ENCODE measurements at regions not wholly inside any gene's neighbourhood (a gene's known extent, or its start where the extent isn't known, plus 50 kb on each side); places are given as distances from the start of the nearest gene placed in this dataset.

DNA sequence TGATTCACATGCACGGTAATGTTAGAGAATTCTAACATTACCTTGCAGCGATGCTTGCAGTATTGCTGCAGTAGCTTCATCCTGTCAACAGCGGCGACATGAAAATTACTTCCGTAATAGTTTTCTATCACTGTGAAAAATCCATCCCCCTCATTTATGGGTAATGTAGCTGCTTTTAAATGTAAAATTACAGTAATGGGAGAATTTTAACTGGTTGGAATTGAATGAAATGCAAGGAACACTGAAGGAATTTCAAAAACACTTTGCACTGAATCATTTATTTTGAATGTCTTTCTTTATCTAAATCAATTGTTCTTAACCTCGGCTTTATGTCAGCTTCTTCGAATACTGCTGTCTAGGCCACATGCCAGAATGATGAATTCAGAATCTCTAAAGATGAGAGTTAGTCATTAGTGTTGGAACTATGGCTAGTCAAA is 102.4 kb upstream of the HIVEP1 start:
- H3K9me3 Mint-ChIP-seq (ENCODE audit: insufficient read depth), result no peaks in the 10 kb centered on the region
- TF ChIP-seq, protein P1, sequence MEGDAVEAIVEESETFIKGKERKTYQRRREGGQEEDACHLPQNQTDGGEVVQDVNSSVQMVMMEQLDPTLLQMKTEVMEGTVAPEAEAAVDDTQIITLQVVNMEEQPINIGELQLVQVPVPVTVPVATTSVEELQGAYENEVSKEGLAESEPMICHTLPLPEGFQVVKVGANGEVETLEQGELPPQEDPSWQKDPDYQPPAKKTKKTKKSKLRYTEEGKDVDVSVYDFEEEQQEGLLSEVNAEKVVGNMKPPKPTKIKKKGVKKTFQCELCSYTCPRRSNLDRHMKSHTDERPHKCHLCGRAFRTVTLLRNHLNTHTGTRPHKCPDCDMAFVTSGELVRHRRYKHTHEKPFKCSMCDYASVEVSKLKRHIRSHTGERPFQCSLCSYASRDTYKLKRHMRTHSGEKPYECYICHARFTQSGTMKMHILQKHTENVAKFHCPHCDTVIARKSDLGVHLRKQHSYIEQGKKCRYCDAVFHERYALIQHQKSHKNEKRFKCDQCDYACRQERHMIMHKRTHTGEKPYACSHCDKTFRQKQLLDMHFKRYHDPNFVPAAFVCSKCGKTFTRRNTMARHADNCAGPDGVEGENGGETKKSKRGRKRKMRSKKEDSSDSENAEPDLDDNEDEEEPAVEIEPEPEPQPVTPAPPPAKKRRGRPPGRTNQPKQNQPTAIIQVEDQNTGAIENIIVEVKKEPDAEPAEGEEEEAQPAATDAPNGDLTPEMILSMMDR (IDR thresholded peaks at IDR 0.05), result no peak
- no peak for TF ChIP-seq EZH2 (IDR thresholded peaks at IDR 0.05; ENCODE audit: borderline replicate concordance, insufficient read depth, low read depth, low read length, poor library complexity, severe bottlenecking)

DNA sequence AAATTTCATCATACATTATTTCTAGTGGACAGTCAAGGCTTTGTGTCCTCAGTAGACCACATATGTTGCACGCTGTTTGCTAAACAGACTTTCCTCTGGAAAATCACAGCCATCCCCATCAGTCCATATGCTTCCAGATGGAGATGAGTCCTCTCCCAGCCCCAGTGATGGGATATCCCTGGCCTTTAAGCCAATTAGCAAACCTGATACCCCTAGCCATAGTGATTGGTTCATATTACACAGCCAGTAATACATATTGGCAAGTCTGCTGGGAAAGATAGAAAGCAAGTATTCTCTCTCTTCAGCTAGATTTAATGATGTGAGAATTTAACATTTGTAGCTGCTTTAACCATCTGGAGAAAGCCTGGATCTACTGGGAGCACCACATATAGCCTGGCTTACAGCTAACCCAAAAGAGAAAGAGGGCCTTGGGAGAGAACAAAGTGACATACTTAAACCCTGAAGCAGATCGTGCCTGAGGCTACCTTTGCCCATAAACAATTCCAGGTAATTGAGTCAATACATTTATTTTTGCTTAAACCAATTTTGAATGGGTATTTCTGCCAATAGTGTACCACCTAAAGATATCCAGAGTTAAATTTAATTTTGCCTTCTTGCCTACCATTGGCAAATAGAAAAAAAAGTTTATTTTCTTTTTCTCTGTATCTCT is 103.5 kb upstream of the HIVEP1 start:
- Mint-ChIP-seq H3K4me3 (no peak overlapping the region), H3K27ac (no peak overlapping the region), H3K9me3 (ENCODE audit: insufficient read depth) (no peaks in the 10 kb centered on the region), H3K27me3 (peaks cover 36% of the 10 kb centered on the region), H3K4me1 (no peaks in the 10 kb centered on the region)
- no peaks in the 10 kb centered on the region for H4K20me1 ChIP-seq (ENCODE audit: control insufficient read depth, insufficient read depth, low read length, poor library complexity, severe bottlenecking)
- no peak overlapping the region for H3K4me3 ChIP-seq (ENCODE audit: control extremely low read depth in 1 of 5, extremely low read depth in 1 of 5, insufficient read depth in 1 of 5, low read depth in 2 of 5, low read length in 4 of 5)
- no peak for TF ChIP-seq EZH2 (IDR thresholded peaks at IDR 0.05; ENCODE audit: borderline replicate concordance, insufficient read depth, low read depth, low read length, poor library complexity, severe bottlenecking)
- TF ChIP-seq, protein P1 (IDR thresholded peaks at IDR 0.05), result no peak
- H3K27ac ChIP-seq (ENCODE audit: low read length in 2 of 2), result no peak overlapping the region
- H3K4me2 ChIP-seq (replicated peaks; ENCODE audit: low read depth, low read length, poor library complexity, severe bottlenecking), result no peak overlapping the region
- H3K9ac ChIP-seq (ENCODE audit: low read length), result no peak overlapping the region
- DNase-seq, result no peak
- WGBS (ENCODE audit: insufficient coverage), result 100% methylated on average over 1 of the region's 2 CpGs
- no peak overlapping the region for H2AFZ ChIP-seq (ENCODE audit: insufficient read depth, low read depth, low read length, poor library complexity, severe bottlenecking)
- POLR2A ChIA-PET, result no interaction called here
- H3K27me3 ChIP-seq (replicated peaks in 1 of 4; ENCODE audit: control extremely low read depth in 1 of 4, control insufficient read depth in 3 of 4, insufficient read depth in 4 of 4, low read length in 3 of 4), result no peaks in the 10 kb centered on the region
- CTCF ChIA-PET, result no interaction called here
- no peak for ATAC-seq (ENCODE audit: low read depth)
- H3K9me3 ChIP-seq (ENCODE audit: control extremely low read depth in 1 of 3, control insufficient read depth in 2 of 3, insufficient read depth in 1 of 3, low read length in 2 of 3), result no peaks in the 10 kb centered on the region
- no peaks in the 10 kb centered on the region for H3K4me1 ChIP-seq (ENCODE audit: control insufficient read depth in 2 of 2, insufficient read depth in 2 of 2, low read length in 2 of 2)
- intact Hi-C loops (cut with micrococcal nuclease), result no loop called here
- H3K36me3 ChIP-seq (replicated peaks in 1 of 2; ENCODE audit: control extremely low read depth in 1 of 2, control insufficient read depth in 1 of 2, extremely low read depth in 1 of 2, insufficient read depth in 2 of 2, low read length in 1 of 2), result no peaks in the 10 kb centered on the region
- no peaks in the 10 kb centered on the region for H3K79me2 ChIP-seq (ENCODE audit: control insufficient read depth, insufficient read depth, low read length)

More for the DNA sequence above, 102.4 kb upstream of the HIVEP1 start:
- ATAC-seq (ENCODE audit: low read depth) (no peak), DNase-seq (no peak)
- Histone ChIP-seq H3K4me2 (replicated peaks; ENCODE audit: low read depth, low read length, poor library complexity, severe bottlenecking) (no peak overlapping the region), H3K4me1 (ENCODE audit: control insufficient read depth in 2 of 2, insufficient read depth in 2 of 2, low read length in 2 of 2) (no peaks in the 10 kb centered on the region), H4K20me1 (ENCODE audit: control insufficient read depth, insufficient read depth, low read length, poor library complexity, severe bottlenecking) (no peaks in the 10 kb centered on the region), H3K4me3 (ENCODE audit: control extremely low read depth in 1 of 5, extremely low read depth in 1 of 5, insufficient read depth in 1 of 5, low read depth in 2 of 5, low read length in 4 of 5) (no peak overlapping the region), H3K27ac (ENCODE audit: low read length in 2 of 2) (no peak overlapping the region), H3K9me3 (ENCODE audit: control extremely low read depth in 1 of 3, control insufficient read depth in 2 of 3, insufficient read depth in 1 of 3, low read length in 2 of 3) (no peaks in the 10 kb centered on the region), H2AFZ (ENCODE audit: insufficient read depth, low read depth, low read length, poor library complexity, severe bottlenecking) (no peak overlapping the region), H3K9ac (ENCODE audit: low read length) (no peak overlapping the region), H3K27me3 (replicated peaks in 1 of 4; ENCODE audit: control extremely low read depth in 1 of 4, control insufficient read depth in 3 of 4, insufficient read depth in 4 of 4, low read length in 3 of 4) (no peaks in the 10 kb centered on the region), H3K36me3 (replicated peaks in 1 of 2; ENCODE audit: control extremely low read depth in 1 of 2, control insufficient read depth in 1 of 2, extremely low read depth in 1 of 2, insufficient read depth in 2 of 2, low read length in 1 of 2) (no peaks in the 10 kb centered on the region), H3K79me2 (ENCODE audit: control insufficient read depth, insufficient read depth, low read length) (no peaks in the 10 kb centered on the region)
- Mint-ChIP-seq H3K27me3 (peaks cover 27% of the 10 kb centered on the region), H3K27ac (no peak overlapping the region), H3K4me3 (no peak overlapping the region), H3K4me1 (no peaks in the 10 kb centered on the region)
- CTCF ChIA-PET, result no interaction called here
- POLR2A ChIA-PET, result no interaction called here
- intact Hi-C loops (cut with micrococcal nuclease), result no loop called here
- WGBS (ENCODE audit: insufficient coverage), result 83% methylated on average over 1 of the region's 7 CpGs
